Body of pancreas (tissue), 4 donors: ENCODE measurements at regions not wholly inside any gene's neighbourhood (a gene's known extent, or its start where the extent isn't known, plus 50 kb on each side); places are given as distances from the start of the nearest gene placed in this dataset.

Experiments used
- ATAC-seq: fragments of 150-250 bp; one replicate; pipeline ENCODE4 v1.9.1; 2016
- DNase-seq, 4 donors: peaks; one replicate each; pipeline ENCODE4 v3.0.0-alpha.2; 2019
- H3K27ac ChIP-seq, 4 donors: fragments of 200-600 bp; sonication (generic); 1 replicate in 3 of 4; 2 replicates in 1 of 4; pipeline versions ENCODE4 v1.5.1 to v1.6.1; 2016 to 2019; ENCODE audit warnings: mild to moderate bottlenecking in 1 of 4, mixed read lengths in 1 of 4, moderate library complexity in 1 of 4
- H3K27me3 ChIP-seq, 2 donors: fragments of 200-600 bp; sonication (generic); one replicate each; pipeline ENCODE4 v1.6.0; 2016; ENCODE audit warnings: mild to moderate bottlenecking in 1 of 2
- H3K36me3 ChIP-seq, 2 donors: fragments of 200-600 bp; sonication (generic); replicated peaks in 1 of 2; 2 replicates each; pipeline ENCODE4 v1.5.1; 2016; ENCODE audit warnings: low read depth in 2 of 2; ENCODE audit not compliant: insufficient read depth in 1 of 2
- H3K4me1 ChIP-seq: fragments of 200-600 bp; sonication (generic); one replicate; pipeline ENCODE4 v1.6.0; 2016
- H3K4me3 ChIP-seq, 2 donors: fragments of 200-600 bp; sonication (generic); 1 replicate in 1 of 2; 2 replicates in 1 of 2; pipeline ENCODE4 v1.5.1; 2016 to 2019
- H3K9me3 ChIP-seq, 3 donors: fragments of 200-600 bp; sonication (generic); 1 replicate in 2 of 3; 2 replicates in 1 of 3; pipeline ENCODE4 v1.5.1; 2016
- POLR2A ChIP-seq, 3 donors: fragments of 450-650 bp; IDR thresholded peaks; one replicate each; pipeline ENCODE4 v1.6.1; 2016; ENCODE audit warnings: antibody characterized with exemption in 3 of 3, mild to moderate bottlenecking in 2 of 3
- WGBS, 2 donors: methylation state at CpG; one replicate each; pipeline ENCODE4 v1.1.5; 2017; 5-methylcytosine and 5-hydroxymethylcytosine counted together
- intact Hi-C: fragments of 100-400 bp; cut with DNase I; formaldehyde crosslinking; loops from one replicate; pipeline ENCODE4 v1.15.1; 2023
- TF ChIP-seq, protein P1 (sequence below), 7 experiments: fragments of 450-650 bp in 4 of 7; fragments of 200-600 bp in 3 of 7; sonication (generic) in 3 of 7; IDR thresholded peaks; one replicate each; pipeline ENCODE4 v1.5.1; 2016 to 2019; ENCODE audit warnings: antibody characterized with exemption in 7 of 7

DNA sequence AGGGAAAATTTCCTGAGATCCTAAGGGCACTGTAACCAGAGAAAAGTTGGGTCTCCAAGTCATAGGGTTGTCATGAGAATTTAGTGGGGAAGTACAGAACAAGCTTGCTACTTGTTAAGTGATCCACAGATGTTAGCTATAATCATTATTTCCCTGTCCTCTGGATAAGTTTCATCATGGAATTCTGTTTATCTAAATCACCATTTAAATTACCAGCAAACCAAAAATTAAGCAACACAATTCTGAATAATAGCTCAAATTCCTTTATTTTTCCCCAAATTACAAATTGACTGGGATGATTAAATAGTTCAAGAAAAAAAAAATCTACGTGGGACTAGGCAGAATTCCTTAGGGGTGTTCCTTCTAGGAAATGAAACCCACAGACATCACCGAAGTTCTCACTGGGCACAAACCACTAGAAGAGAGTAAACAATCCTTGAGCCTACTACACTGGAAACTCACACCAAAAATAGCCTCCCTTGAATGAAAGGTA is 159.5 kb downstream of the COL6A3 start:
- no peak for TF ChIP-seq POLR2A (IDR thresholded peaks at IDR 0.05)
- TF ChIP-seq, protein P1, sequence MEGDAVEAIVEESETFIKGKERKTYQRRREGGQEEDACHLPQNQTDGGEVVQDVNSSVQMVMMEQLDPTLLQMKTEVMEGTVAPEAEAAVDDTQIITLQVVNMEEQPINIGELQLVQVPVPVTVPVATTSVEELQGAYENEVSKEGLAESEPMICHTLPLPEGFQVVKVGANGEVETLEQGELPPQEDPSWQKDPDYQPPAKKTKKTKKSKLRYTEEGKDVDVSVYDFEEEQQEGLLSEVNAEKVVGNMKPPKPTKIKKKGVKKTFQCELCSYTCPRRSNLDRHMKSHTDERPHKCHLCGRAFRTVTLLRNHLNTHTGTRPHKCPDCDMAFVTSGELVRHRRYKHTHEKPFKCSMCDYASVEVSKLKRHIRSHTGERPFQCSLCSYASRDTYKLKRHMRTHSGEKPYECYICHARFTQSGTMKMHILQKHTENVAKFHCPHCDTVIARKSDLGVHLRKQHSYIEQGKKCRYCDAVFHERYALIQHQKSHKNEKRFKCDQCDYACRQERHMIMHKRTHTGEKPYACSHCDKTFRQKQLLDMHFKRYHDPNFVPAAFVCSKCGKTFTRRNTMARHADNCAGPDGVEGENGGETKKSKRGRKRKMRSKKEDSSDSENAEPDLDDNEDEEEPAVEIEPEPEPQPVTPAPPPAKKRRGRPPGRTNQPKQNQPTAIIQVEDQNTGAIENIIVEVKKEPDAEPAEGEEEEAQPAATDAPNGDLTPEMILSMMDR (IDR thresholded peaks at IDR 0.05), result no peak

DNA sequence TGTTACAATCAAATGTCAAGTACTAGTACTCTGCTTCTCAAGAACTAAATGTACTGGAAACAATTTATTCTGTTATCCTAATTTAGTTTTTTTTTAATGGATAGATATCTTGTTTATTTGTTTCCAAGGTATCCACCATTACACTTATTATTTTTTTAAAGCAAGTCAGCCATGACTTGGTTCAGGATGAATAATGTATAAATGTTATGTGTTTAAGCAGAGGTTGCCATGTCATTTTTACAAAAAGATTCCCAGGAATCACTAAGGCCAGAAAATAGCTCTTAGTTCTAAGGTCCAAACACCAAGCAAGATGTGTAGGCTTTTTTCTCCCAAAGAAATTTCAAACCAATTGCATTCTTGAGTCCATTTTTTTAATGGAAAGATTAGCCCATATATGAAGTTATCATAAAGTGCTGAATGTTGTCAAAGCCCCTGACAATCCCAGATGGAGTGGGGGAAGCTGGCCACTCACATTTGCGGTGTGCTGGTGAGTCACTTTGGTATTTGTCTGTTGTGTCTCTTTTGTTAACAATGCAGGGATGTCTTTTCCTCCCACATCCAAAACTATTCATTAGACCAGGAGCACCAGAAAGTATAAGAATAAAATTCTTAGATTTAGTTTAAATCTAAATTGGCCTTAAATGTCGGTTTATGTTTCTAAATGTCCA is 158.9 kb downstream of the COL6A3 start:
- Histone ChIP-seq H3K4me1 (no peaks in the 10 kb centered on the region), H3K27me3 (no peaks in the 10 kb centered on the region), H3K27ac (no peak overlapping the region), H3K9me3 (no peaks in the 10 kb centered on the region), H3K36me3 (no peaks in the 10 kb centered on the region), H3K4me3 (no peak overlapping the region)
- no peak for ATAC-seq
- no peak for TF ChIP-seq POLR2A (IDR thresholded peaks at IDR 0.05)
- TF ChIP-seq, protein P1 (IDR thresholded peaks at IDR 0.05), result no peak
- intact Hi-C loops, result no loop called here
- 77 to 80% methylated on average over 2 of the region's 2 CpGs for WGBS, 2 donors
- DNase-seq, result no peak

More for the DNA sequence above, 159.5 kb downstream of the COL6A3 start:
- 50 to 53% methylated on average over 2 of the region's 2 CpGs for WGBS, 2 donors
- intact Hi-C loops, result no loop called here
- DNase-seq (no peak), ATAC-seq (no peak)
- Histone ChIP-seq H3K4me1 (no peaks in the 10 kb centered on the region), H3K9me3 (no peaks in the 10 kb centered on the region), H3K27ac (no peak overlapping the region), H3K4me3 (no peak overlapping the region), H3K27me3 (no peaks in the 10 kb centered on the region), H3K36me3 (no peaks in the 10 kb centered on the region)

DNA sequence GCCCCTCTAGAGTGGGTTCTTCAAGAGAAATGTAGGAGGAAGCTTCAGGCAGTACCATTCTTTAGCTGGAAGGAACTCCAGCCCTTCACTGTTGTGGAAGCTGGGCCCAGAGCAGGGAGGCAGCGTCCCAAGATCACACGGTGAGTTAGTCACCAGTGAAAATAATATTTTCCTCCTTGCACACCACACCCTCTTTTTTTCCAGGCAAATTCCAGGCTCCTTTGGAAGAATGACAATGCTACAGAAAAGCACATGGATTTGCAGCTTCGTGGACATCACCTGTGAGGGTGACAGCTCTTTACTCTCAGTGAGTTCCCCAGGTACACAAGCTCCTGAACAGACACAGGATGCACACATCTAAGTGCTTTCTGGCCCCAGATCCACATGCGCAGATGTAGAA is 157.1 kb downstream of the COL6A3 start:
- Histone ChIP-seq H3K27ac (no peak overlapping the region), H3K9me3 (no peaks in the 10 kb centered on the region), H3K36me3 (no peaks in the 10 kb centered on the region), H3K27me3 (no peaks in the 10 kb centered on the region), H3K4me1 (no peaks in the 10 kb centered on the region), H3K4me3 (no peak overlapping the region)
- intact Hi-C loops, result no loop called here
- 69 to 81% methylated on average over 4 of the region's 4 CpGs for WGBS, 2 donors
- DNase-seq (no peak), ATAC-seq (no peak)
- TF ChIP-seq POLR2A (IDR thresholded peaks at IDR 0.05), result no peak
- TF ChIP-seq, protein P1 (IDR thresholded peaks at IDR 0.05), result no peak

DNA sequence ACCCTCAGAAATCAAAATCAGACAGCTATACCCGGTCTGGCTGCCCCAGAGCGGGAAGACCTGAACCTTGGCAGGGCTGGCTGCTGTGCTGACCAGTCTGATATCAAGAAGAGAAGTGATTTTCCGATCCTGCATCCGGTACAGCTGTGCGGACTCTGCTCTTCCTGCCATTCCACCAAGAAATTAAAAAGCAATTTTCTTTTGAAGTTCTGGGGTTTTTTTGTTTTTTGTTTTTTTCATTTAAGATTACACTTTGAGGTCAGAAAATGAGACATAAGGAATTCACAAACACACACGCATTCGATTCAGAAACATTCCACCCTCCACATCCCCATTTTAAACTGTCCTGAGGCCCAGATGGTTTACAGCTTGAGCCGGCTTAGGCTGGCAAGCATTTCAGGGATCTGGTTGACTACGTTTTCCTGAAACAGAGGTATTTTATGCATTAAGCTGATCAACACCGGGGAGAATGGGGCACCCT is 156.5 kb downstream of the COL6A3 start:
- ATAC-seq, result no peak
- Histone ChIP-seq H3K36me3 (no peaks in the 10 kb centered on the region), H3K9me3 (no peaks in the 10 kb centered on the region), H3K27ac (no peak overlapping the region), H3K4me1 (no peaks in the 10 kb centered on the region), H3K27me3 (no peaks in the 10 kb centered on the region), H3K4me3 (no peak overlapping the region)
- WGBS, 2 donors, result 58 to 64% methylated on average over 10 of the region's 10 CpGs
- TF ChIP-seq, protein P1 (IDR thresholded peaks at IDR 0.05), result no peak
- no peak for TF ChIP-seq POLR2A (IDR thresholded peaks at IDR 0.05)
- no peak for DNase-seq
- intact Hi-C loops, result no loop called here

DNA sequence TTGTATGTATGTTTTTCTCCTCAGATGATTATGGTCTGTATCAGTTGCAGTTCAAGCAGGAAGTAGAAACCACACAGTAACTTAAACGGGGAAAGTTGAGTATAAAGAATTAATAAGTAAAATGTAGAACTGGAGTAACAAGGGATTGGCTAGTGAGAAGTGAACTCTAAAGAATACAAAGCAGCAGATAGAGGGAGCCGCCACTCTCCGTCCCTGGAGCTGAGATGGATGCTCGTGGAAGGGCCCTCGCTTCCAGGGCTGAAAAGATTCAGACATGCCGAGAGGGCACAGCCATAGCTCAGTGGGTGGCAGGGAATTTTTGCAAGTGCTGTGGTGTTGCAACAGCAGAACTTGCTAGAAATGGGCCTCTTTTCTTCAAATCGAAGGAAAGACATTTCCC is 155.8 kb downstream of the COL6A3 start:
- TF ChIP-seq, protein P1 (IDR thresholded peaks at IDR 0.05), result no peak
- TF ChIP-seq POLR2A (IDR thresholded peaks at IDR 0.05), result no peak
- Histone ChIP-seq H3K9me3 (no peaks in the 10 kb centered on the region), H3K4me1 (no peaks in the 10 kb centered on the region), H3K36me3 (no peaks in the 10 kb centered on the region), H3K27me3 (no peaks in the 10 kb centered on the region), H3K27ac (no peak overlapping the region), H3K4me3 (no peak overlapping the region)
- WGBS, 2 donors, result 65 to 80% methylated on average over 7 of the region's 7 CpGs
- intact Hi-C loops, result no loop called here
- no peak for DNase-seq
- no peak for ATAC-seq
